Fibroblast of lung (primary cell): ENCODE measurements at regions not wholly inside any gene's neighbourhood (a gene's known extent, or its start where the extent isn't known, plus 50 kb on each side); places are given as distances from the start of the nearest gene placed in this dataset.

Experiments
- DNase-seq, 2 donors: peaks; one replicate each; pipeline versions ENCODE4 v3.0.0 to v3.0.0-alpha.2; 2010; ENCODE audit warnings: low read depth in 2 of 2
- H2AFZ ChIP-seq: 2 replicates; pipeline ENCODE4 v1.5.1; 2012; ENCODE audit warnings: low read length, control low read depth, inconsistent platforms
- H3K27ac ChIP-seq: 2 replicates; pipeline ENCODE4 v1.5.1; 2011; ENCODE audit warnings: low read length, control low read depth; ENCODE audit not compliant: insufficient read depth
- H3K27me3 ChIP-seq: 2 replicates; pipeline ENCODE4 v1.5.1; 2011; ENCODE audit warnings: mild to moderate bottlenecking, low read length; ENCODE audit not compliant: control insufficient read depth, insufficient read depth
- H3K36me3 ChIP-seq: 2 replicates; pipeline ENCODE4 v1.5.1; 2011; ENCODE audit warnings: low read length; ENCODE audit not compliant: control insufficient read depth, insufficient read depth
- H3K4me1 ChIP-seq: 2 replicates; pipeline ENCODE4 v1.5.1; 2011; ENCODE audit warnings: low read length; ENCODE audit not compliant: control insufficient read depth, insufficient read depth; ENCODE audit errors: extremely low read depth
- H3K4me2 ChIP-seq: 2 replicates; pipeline ENCODE4 v1.5.1; 2011; ENCODE audit warnings: low read length, control low read depth; ENCODE audit not compliant: insufficient read depth; ENCODE audit errors: extremely low read depth
- H3K4me3 ChIP-seq, 4 experiments: fragments of 200-600 bp in 1 of 4; sonication (generic) in 1 of 4; replicated peaks in 1 of 4; 2 replicates each; pipeline ENCODE4 v1.5.1; 2011 to 2016; ENCODE audit warnings: low read length in 4 of 4, low read depth in 3 of 4, mild to moderate bottlenecking in 3 of 4, control low read depth in 2 of 4, inconsistent platforms in 1 of 4, mixed read lengths in 1 of 4; ENCODE audit not compliant: insufficient read depth in 1 of 4; ENCODE audit errors: control extremely low read depth in 1 of 4
- H3K79me2 ChIP-seq: 2 replicates; pipeline ENCODE4 v1.5.1; 2012; ENCODE audit warnings: mild to moderate bottlenecking, low read length, inconsistent platforms; ENCODE audit not compliant: control insufficient read depth, insufficient read depth
- H3K9ac ChIP-seq: 2 replicates; pipeline ENCODE4 v1.5.1; 2011; ENCODE audit warnings: mild to moderate bottlenecking, low read length, control low read depth; ENCODE audit not compliant: insufficient read depth
- H3K9me3 ChIP-seq: 2 replicates; pipeline ENCODE4 v1.5.1; 2012; ENCODE audit warnings: low read depth, low read length; ENCODE audit not compliant: control insufficient read depth, insufficient read depth
- H4K20me1 ChIP-seq: 2 replicates; pipeline ENCODE4 v1.5.1; 2011; ENCODE audit warnings: low read length; ENCODE audit not compliant: control insufficient read depth, insufficient read depth; ENCODE audit errors: extremely low read depth
- EZH2 ChIP-seq: IDR thresholded peaks from 2 replicates; pipeline ENCODE4 v1.5.1; 2012; ENCODE audit warnings: low read length, control low read depth, mild to moderate bottlenecking; ENCODE audit errors: missing control alignments
- TF ChIP-seq, protein P1 (sequence below), 2 donors: IDR thresholded peaks in 1 of 2; conservative IDR thresholded peaks in 1 of 2; 1 replicate in 1 of 2; 2 replicates in 1 of 2; pipeline ENCODE4 v1.5.1; 2011 to 2012; ENCODE audit warnings: low read length in 2 of 2, control low read depth in 1 of 2, inconsistent platforms in 1 of 2, low read depth in 1 of 2, mild to moderate bottlenecking in 1 of 2

DNA sequence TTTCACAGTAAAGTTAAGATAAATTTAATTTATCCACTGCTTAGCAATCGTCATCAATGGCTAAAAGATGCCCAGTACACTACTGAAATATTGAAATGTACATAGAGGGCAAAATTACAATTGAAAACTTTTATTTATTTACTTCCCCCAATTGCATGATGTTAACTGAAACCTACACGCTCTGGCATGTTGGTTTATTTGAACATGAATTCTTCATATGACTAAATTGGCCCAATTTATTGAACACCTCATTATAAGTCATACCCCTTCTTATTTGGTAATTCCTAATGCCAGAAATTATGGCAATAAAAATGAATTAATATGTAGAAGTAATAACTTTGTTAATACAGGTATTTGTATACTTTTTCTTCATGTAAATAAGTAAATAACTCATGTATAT lies 183.0 kb upstream of the ZC3H15 start:
- TF ChIP-seq, protein P1, sequence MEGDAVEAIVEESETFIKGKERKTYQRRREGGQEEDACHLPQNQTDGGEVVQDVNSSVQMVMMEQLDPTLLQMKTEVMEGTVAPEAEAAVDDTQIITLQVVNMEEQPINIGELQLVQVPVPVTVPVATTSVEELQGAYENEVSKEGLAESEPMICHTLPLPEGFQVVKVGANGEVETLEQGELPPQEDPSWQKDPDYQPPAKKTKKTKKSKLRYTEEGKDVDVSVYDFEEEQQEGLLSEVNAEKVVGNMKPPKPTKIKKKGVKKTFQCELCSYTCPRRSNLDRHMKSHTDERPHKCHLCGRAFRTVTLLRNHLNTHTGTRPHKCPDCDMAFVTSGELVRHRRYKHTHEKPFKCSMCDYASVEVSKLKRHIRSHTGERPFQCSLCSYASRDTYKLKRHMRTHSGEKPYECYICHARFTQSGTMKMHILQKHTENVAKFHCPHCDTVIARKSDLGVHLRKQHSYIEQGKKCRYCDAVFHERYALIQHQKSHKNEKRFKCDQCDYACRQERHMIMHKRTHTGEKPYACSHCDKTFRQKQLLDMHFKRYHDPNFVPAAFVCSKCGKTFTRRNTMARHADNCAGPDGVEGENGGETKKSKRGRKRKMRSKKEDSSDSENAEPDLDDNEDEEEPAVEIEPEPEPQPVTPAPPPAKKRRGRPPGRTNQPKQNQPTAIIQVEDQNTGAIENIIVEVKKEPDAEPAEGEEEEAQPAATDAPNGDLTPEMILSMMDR (conservative IDR thresholded peaks at IDR 0.05 in 1 of 2, IDR thresholded peaks at IDR 0.05 in 1 of 2; ENCODE audit: low read depth in 1 of 2, low read length in 2 of 2): no peak
- no peak for TF ChIP-seq EZH2
- Histone ChIP-seq H4K20me1 (no peaks in the 10 kb centered on the region), H3K9ac (no peak overlapping the region), H3K4me1 (no peaks in the 10 kb centered on the region), H3K27me3 (no peaks in the 10 kb centered on the region), H3K79me2 (no peaks in the 10 kb centered on the region), H3K9me3 (no peaks in the 10 kb centered on the region), H3K27ac (no peak overlapping the region), H3K36me3 (no peaks in the 10 kb centered on the region), H2AFZ (no peak overlapping the region), H3K4me3 (no peak overlapping the region), H3K4me2 (no peak overlapping the region)
- no peak for DNase-seq

DNA sequence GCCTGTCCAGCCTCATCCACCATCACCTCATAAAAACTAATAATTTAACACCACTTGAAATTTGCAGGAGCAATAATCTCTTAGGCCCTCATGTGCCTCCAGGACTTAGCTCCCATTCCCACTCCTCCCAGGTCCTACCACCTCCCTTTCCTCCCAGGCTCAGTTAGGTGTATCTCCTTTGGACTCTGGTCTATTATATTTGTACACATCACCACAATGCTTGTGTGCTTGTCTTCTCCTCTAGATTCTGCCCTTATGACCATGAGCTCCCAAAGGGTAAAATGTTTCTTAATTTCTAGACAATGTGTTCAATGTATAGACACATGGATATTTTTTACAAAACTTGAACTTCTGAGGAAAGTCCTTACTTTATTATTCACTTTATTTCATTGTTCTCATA lies 182.0 kb upstream of the ZC3H15 start:
- no peaks in the 10 kb centered on the region for H3K4me1 ChIP-seq
- no peak overlapping the region for H3K4me2 ChIP-seq
- H3K9me3 ChIP-seq: no peaks in the 10 kb centered on the region
- H3K36me3 ChIP-seq: no peaks in the 10 kb centered on the region
- no peaks in the 10 kb centered on the region for H3K27me3 ChIP-seq
- no peak overlapping the region for H3K4me3 ChIP-seq
- no peak for TF ChIP-seq EZH2
- TF ChIP-seq, protein P1 (conservative IDR thresholded peaks at IDR 0.05 in 1 of 2, IDR thresholded peaks at IDR 0.05 in 1 of 2; ENCODE audit: low read depth in 1 of 2, low read length in 2 of 2): no peak
- H4K20me1 ChIP-seq: no peaks in the 10 kb centered on the region
- no peaks in the 10 kb centered on the region for H3K79me2 ChIP-seq
- no peak overlapping the region for H3K9ac ChIP-seq
- no peak for DNase-seq
- H2AFZ ChIP-seq: no peak overlapping the region
- no peak overlapping the region for H3K27ac ChIP-seq

DNA sequence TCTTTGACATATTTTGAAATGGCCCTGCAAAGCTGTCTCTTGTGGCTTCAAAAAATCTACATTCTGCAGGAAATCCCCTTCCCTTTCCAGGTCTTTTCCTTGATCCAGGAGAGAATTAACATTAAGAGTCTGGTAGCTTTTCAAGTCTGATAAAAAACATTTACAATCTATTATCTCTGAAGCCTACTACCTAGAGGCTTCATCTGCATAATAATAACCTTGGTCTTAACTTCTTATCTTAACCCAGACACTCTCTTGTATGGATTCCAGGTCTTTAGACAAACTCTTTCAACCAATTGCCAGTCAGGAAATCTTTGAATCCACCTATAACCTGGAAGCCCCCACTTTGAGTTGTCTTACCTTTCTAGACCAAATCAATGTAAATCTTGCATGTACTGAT lies 179.3 kb upstream of the ZC3H15 start:
- Histone ChIP-seq H3K27me3 (no peaks in the 10 kb centered on the region), H3K9ac (no peak overlapping the region), H2AFZ (no peak overlapping the region), H3K4me1 (no peaks in the 10 kb centered on the region), H3K36me3 (no peaks in the 10 kb centered on the region), H3K4me3 (no peak overlapping the region), H3K4me2 (no peak overlapping the region), H4K20me1 (no peaks in the 10 kb centered on the region), H3K9me3 (no peaks in the 10 kb centered on the region), H3K79me2 (no peaks in the 10 kb centered on the region), H3K27ac (no peak overlapping the region)
- no peak for TF ChIP-seq EZH2
- TF ChIP-seq, protein P1 (conservative IDR thresholded peaks at IDR 0.05 in 1 of 2, IDR thresholded peaks at IDR 0.05 in 1 of 2; ENCODE audit: low read depth in 1 of 2, low read length in 2 of 2): no peak
- no peak for DNase-seq
